Prostate gland (tissue), 2 donors: ENCODE measurements at regions not wholly inside any gene's neighbourhood (a gene's known extent, or its start where the extent isn't known, plus 50 kb on each side); places are given as distances from the start of the nearest gene placed in this dataset.

Source experiments
- DNase-seq: peaks from one replicate; pipeline ENCODE4 v3.0.0-alpha.2; 2019; ENCODE audit warnings: low spot score
- H3K27ac ChIP-seq, 2 donors: fragments of 200-600 bp; sonication (generic); 2 replicates each; pipeline ENCODE4 v1.5.1; 2017 to 2019
- H3K27me3 ChIP-seq: fragments of 200-600 bp; sonication (generic); replicated peaks from 2 replicates; pipeline ENCODE4 v1.5.1; 2019; ENCODE audit not compliant: insufficient read depth
- H3K36me3 ChIP-seq, 2 donors: fragments of 200-600 bp; sonication (generic); 1 replicate in 1 of 2; 2 replicates in 1 of 2; pipeline versions ENCODE4 v1.5.1 to v1.8.1; 2017 to 2019
- H3K4me1 ChIP-seq: fragments of 200-600 bp; sonication (generic); replicated peaks from 2 replicates; pipeline ENCODE4 v1.5.1; 2019
- H3K4me3 ChIP-seq, 2 donors: fragments of 200-600 bp; sonication (generic); 2 replicates each; pipeline ENCODE4 v1.5.1; 2017 to 2019
- H3K9me3 ChIP-seq: fragments of 200-600 bp; sonication (generic); 2 replicates; pipeline ENCODE4 v1.5.1; 2017
- POLR2A ChIP-seq: fragments of 450-650 bp; IDR thresholded peaks from one replicate; pipeline ENCODE4 v1.6.1; 2016; ENCODE audit warnings: antibody characterized with exemption, mild to moderate bottlenecking
- POLR2AphosphoS5 ChIP-seq: sonication (generic); formaldehyde crosslinking; IDR thresholded peaks from one replicate; pipeline ENCODE4 v1.6.1; 2017; ENCODE audit warnings: antibody characterized with exemption
- WGBS: methylation state at CpG from one replicate; pipeline ENCODE4 v1.1.5; 2018; 5-methylcytosine and 5-hydroxymethylcytosine counted together
- intact Hi-C: fragments of 100-400 bp; cut with DNase I; formaldehyde crosslinking; loops from one replicate; pipeline ENCODE4 v1.14.2; 2022
- TF ChIP-seq, protein P1 (sequence below), 4 experiments: fragments of 200-600 bp in 2 of 4; fragments of 450-650 bp in 2 of 4; sonication (generic) in 2 of 4; IDR thresholded peaks; 1 replicate in 3 of 4; 2 replicates in 1 of 4; pipeline ENCODE4 v1.5.1; 2016 to 2019; ENCODE audit warnings: antibody characterized with exemption in 4 of 4, mild to moderate bottlenecking in 2 of 4, moderate library complexity in 2 of 4

DNA sequence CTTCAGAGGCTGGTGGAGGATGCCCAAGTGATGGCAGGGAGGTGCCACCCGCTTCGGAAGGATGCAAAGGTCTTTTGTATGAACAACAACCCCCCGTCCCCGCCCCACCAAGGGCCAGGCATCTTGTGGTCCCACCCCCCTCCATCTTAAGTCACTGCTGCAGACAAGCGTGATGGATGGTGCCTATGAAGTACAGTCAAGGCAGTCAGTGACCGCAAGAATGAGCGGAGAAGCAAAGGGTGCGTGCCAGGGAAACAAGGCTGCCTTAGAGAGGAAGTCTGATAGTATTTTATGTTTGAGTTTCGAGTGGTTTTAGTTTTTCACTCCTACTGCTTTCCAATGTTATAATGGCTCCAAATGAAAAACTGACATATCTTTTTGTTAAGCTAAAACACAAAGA lies 68.7 kb upstream of the GPM6B start:
- no peaks in the 10 kb centered on the region for H3K4me1 ChIP-seq

DNA sequence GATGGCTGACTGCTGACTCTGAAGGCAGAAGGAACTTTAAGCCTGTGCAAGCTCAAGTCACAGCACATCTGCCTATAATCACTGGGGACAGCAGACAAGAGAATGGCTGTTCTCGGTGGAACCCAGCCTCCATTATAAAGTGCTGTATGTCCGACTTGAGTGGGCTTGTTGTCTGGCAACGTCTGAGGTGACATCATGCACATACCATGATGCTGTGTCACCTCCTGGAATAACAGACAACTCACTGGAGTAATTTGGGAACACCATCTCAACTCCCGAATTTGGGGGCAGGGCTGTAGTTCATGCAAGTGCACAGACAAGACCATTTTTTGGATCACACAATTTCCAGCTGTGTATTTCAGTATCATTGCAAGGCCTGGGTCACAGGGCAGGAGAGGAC lies 59.8 kb upstream of the GPM6B start:
- no peak for DNase-seq
- 49% methylated on average over 3 of the region's 4 CpGs for WGBS
- H3K9me3 ChIP-seq = no peaks in the 10 kb centered on the region
- no peak overlapping the region for H3K4me3 ChIP-seq
- H3K36me3 ChIP-seq = no peaks in the 10 kb centered on the region
- no peak overlapping the region for H3K27ac ChIP-seq
- no peaks in the 10 kb centered on the region for H3K27me3 ChIP-seq
- no peaks in the 10 kb centered on the region for H3K4me1 ChIP-seq
- intact Hi-C loops = no loop called here
- TF ChIP-seq, protein P1, sequence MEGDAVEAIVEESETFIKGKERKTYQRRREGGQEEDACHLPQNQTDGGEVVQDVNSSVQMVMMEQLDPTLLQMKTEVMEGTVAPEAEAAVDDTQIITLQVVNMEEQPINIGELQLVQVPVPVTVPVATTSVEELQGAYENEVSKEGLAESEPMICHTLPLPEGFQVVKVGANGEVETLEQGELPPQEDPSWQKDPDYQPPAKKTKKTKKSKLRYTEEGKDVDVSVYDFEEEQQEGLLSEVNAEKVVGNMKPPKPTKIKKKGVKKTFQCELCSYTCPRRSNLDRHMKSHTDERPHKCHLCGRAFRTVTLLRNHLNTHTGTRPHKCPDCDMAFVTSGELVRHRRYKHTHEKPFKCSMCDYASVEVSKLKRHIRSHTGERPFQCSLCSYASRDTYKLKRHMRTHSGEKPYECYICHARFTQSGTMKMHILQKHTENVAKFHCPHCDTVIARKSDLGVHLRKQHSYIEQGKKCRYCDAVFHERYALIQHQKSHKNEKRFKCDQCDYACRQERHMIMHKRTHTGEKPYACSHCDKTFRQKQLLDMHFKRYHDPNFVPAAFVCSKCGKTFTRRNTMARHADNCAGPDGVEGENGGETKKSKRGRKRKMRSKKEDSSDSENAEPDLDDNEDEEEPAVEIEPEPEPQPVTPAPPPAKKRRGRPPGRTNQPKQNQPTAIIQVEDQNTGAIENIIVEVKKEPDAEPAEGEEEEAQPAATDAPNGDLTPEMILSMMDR (IDR thresholded peaks at IDR 0.05) = no peak
- TF ChIP-seq POLR2AphosphoS5 (no peak), POLR2A (no peak)

More for the DNA sequence above, 68.7 kb upstream of the GPM6B start:
- H3K27me3 ChIP-seq = no peaks in the 10 kb centered on the region
- DNase-seq = no peak
- no peaks in the 10 kb centered on the region for H3K9me3 ChIP-seq
- intact Hi-C loops = no loop called here
- no peak overlapping the region for H3K27ac ChIP-seq
- TF ChIP-seq POLR2AphosphoS5 = no peak
- TF ChIP-seq, protein P1 (IDR thresholded peaks at IDR 0.05) = no peak
- no peak for TF ChIP-seq POLR2A
- H3K36me3 ChIP-seq = no peaks in the 10 kb centered on the region
- no peak overlapping the region for H3K4me3 ChIP-seq
- 96% methylated on average over 7 of the region's 9 CpGs for WGBS

DNA sequence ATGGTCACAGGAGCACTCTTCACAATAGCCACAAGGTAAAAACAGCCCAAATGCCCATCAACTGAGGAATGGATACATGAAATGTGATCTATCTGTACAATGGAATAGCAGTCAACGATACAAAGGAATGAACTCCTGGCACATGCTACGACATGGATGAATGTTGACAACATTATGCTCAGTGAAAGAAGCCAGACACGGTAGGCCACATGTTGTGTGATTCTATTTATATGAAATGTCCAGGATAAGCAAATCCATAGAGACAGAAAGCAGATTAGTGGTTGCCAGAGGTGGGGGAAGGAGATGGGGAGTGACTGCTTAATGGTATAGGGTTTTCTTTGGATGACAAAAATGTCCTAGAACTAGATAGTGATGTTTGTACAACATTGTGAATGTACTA lies 58.7 kb upstream of the GPM6B start:
- TF ChIP-seq POLR2AphosphoS5 (no peak), POLR2A (no peak)
- no peaks in the 10 kb centered on the region for H3K9me3 ChIP-seq
- H3K27ac ChIP-seq = no peak overlapping the region
- no peak for DNase-seq
- no peaks in the 10 kb centered on the region for H3K4me1 ChIP-seq
- intact Hi-C loops = no loop called here
- 65% methylated on average over 3 of the region's 3 CpGs for WGBS
- no peaks in the 10 kb centered on the region for H3K36me3 ChIP-seq
- no peaks in the 10 kb centered on the region for H3K27me3 ChIP-seq
- H3K4me3 ChIP-seq = no peak overlapping the region

DNA sequence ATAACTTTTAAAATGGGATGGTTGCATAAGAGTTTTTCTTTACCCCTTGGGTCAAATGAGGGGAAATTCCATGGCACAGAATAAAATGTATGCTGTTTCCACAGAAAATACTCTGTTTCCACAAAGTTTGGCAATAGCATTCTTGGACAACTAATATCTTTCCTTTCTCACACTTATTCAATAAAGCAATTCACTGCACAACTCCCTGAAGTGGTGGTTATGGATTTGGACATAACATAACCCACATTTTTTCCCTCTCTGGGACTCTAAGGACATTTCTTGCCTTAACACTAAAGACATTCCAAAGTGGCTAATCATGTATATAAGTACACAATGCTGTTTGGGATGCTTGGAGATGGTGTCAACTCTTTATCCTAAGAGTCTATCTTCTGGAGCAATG lies 51.7 kb upstream of the GPM6B start:
- no peak overlapping the region for H3K4me3 ChIP-seq

More for the DNA sequence above, 51.7 kb upstream of the GPM6B start:
- DNase-seq = no peak
- no peaks in the 10 kb centered on the region for H3K4me1 ChIP-seq
- H3K36me3 ChIP-seq = no peaks in the 10 kb centered on the region
- intact Hi-C loops = no loop called here
- H3K27me3 ChIP-seq = no peaks in the 10 kb centered on the region
- no peaks in the 10 kb centered on the region for H3K9me3 ChIP-seq
- H3K27ac ChIP-seq = no peak overlapping the region
- TF ChIP-seq POLR2A = no peak
- TF ChIP-seq POLR2AphosphoS5 = no peak
- TF ChIP-seq, protein P1 (IDR thresholded peaks at IDR 0.05) = no peak
